ENCODE measurements at regions not wholly inside any gene's neighbourhood (a gene's known extent, or its start where the extent isn't known, plus 50 kb on each side); places are given as distances from the start of the nearest gene placed in this dataset.

GRCh38 chr12:62168411-62168810 lies 91.8 kb upstream of the USP15 start:
- Histone ChIP-seq H3K27me3 (no peaks in the 10 kb centered on the region), H3K4me1 (ENCODE audit: control insufficient read depth in 1 of 2, insufficient read depth in 1 of 2, low read depth in 1 of 2, low read length in 1 of 2) (peaks cover 8 to 29% of the 10 kb centered on the region in 2 experiments), H3K9me3 (no peaks in the 10 kb centered on the region)

DNA sequence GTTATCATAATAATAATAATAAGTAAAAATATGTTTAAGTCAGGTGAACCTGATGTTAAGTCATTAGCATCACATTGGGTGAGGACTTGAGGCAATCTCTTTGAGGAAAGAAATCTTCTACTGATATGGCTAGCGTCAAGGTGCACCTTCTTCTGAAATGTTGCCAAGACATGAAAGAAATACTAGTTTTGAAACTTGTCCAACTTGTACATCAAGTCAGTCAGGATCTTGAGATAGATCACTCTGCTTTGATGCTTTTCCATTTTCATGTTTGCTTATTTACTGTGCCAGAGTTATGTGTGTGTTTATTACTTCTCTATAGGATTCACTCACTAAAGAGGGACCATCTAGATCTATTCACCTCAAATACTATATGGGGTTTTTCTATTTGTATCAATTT lies 90.0 kb upstream of the USP15 start:
- Histone ChIP-seq H3K27ac (no peak overlapping the region), H3K27me3 (no peaks in the 10 kb centered on the region), H3K9me3 (no peaks in the 10 kb centered on the region), H3K4me1 (ENCODE audit: control insufficient read depth in 1 of 2, insufficient read depth in 1 of 2, low read depth in 1 of 2, low read length in 1 of 2) (peaks cover 7 to 15% of the 10 kb centered on the region in 2 experiments), H3K4me3 (ENCODE audit: low read depth in 1 of 2, low read length in 1 of 2) (no peak overlapping the region), H3K36me3 (no peaks in the 10 kb centered on the region)
- TF ChIP-seq CTCF (IDR thresholded peaks at IDR 0.05): no peak

More at GRCh38 chr12:62168411-62168810, 91.8 kb upstream of the USP15 start:
- H3K36me3 ChIP-seq: no peaks in the 10 kb centered on the region
- no peak overlapping the region for H3K27ac ChIP-seq
- no peak for TF ChIP-seq CTCF (IDR thresholded peaks at IDR 0.05)
- H3K4me3 ChIP-seq (ENCODE audit: low read depth in 1 of 2, low read length in 1 of 2): no peak overlapping the region

DNA sequence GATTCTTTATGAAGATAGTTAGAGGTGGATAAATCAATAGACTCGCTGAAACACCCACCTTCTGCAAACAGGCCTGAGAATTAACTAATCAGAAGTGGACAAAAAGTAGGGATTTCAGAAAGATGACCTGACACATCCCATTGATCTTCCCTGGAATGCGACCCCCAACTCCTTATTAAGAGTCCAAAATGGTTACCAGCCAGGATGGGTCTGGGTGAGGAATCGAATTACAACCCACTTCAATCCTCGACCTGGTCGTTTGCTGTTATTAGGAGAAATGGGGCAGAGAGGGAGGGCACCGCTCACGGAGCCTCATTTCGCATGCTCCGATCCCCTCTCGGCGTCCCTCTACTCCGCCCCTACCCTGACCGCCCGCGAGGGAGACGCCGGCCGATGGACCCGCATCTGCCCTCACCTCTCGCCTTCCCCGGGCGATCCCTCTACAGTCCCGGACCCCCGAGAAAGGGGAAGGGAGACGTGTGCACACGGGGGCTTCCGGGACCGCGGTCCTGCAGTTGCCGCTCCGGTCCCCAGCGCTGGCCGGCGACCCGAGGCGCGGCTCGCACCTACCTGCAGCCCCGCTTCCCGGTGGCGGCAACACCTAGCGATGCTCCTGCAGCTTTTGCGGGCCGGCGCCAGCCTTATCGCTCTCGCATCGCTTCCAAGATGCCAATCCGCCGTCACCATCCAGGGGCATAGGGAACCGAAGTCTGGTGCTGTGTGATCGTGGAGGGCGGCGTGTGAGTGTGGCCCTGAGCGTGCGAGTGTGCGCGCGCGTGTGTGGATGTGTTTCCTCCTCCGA lies 69.3 kb upstream of the USP15 start:
- Histone ChIP-seq H3K27ac (no peak overlapping the region), H3K4me3 (ENCODE audit: low read depth in 1 of 2, low read length in 1 of 2) (peak overlapping the region; percentile 61 to 72), H3K36me3 (no peaks in the 10 kb centered on the region), H3K9me3 (no peaks in the 10 kb centered on the region), H3K4me1 (ENCODE audit: control insufficient read depth in 1 of 2, insufficient read depth in 1 of 2, low read depth in 1 of 2, low read length in 1 of 2) (peaks cover 37 to 40% of the 10 kb centered on the region in 2 experiments), H3K27me3 (peaks cover 9% of the 10 kb centered on the region)
- no peak for TF ChIP-seq CTCF (IDR thresholded peaks at IDR 0.05)

- no peak for TF ChIP-seq CTCF (IDR thresholded peaks at IDR 0.05)
- Histone ChIP-seq H3K27me3 (peaks cover 9% of the 10 kb centered on the region), H3K27ac (no peak overlapping the region), H3K9me3 (no peaks in the 10 kb centered on the region), H3K4me1 (ENCODE audit: control insufficient read depth in 1 of 2, insufficient read depth in 1 of 2, low read depth in 1 of 2, low read length in 1 of 2) (peaks cover 37 to 40% of the 10 kb centered on the region in 2 experiments), H3K4me3 (ENCODE audit: low read depth in 1 of 2, low read length in 1 of 2) (peak overlapping the region; percentile 61 to 72), H3K36me3 (no peaks in the 10 kb centered on the region)
These were observed 68.6 kb upstream of the USP15 start for GRCh38 chr12:62191491-62192179.

DNA sequence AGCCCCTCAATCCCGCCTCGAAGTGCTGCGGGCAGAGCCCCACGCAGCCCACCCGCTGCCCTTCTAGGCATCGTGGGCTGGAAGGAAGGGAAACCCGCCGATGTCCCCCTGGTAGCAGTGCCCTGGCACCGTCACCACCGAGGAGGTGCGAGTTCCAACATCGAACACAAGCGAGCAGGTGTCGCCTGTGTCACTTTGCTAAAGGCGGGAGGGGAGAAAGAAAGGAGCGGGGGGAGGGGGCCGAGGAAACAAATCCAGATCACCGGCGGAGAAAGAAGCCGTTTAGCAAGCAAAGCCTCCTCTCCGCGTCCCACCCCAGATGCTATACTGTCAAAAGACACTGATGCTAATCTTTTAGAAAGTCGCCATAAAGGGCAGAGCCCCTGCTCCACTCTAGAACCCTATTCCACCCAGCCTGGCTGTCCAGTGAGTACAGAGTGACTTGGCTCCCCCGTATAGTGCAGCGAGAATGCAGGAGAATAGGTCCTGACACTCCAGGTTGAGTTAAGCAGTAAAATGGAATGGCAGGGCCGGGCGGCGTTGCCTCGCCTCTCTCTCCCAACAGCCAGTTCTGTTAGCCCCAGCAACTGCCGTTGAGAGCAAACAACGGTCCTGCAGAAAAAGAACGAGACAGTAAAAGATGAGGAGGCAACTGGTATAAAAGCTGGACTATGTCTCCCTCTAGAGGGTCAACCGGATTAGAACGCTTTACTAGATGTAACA lies 67.9 kb upstream of the USP15 start:
- Histone ChIP-seq H3K36me3 (no peaks in the 10 kb centered on the region), H3K27me3 (peaks cover 9% of the 10 kb centered on the region), H3K27ac (peak overlapping the region; percentile 11), H3K9me3 (no peaks in the 10 kb centered on the region), H3K4me3 (ENCODE audit: low read depth in 1 of 2, low read length in 1 of 2) (peak overlapping the region; percentile 61 to 72), H3K4me1 (ENCODE audit: control insufficient read depth in 1 of 2, insufficient read depth in 1 of 2, low read depth in 1 of 2, low read length in 1 of 2) (peaks cover 37 to 40% of the 10 kb centered on the region in 2 experiments)
- peak; percentile 72 for TF ChIP-seq CTCF (IDR thresholded peaks at IDR 0.05)

All from neutrophil (primary cell).